Spleen (tissue), 11 donors: ENCODE measurements at regions not wholly inside any gene's neighbourhood (a gene's known extent, or its start where the extent isn't known, plus 50 kb on each side); places are given as distances from the start of the nearest gene placed in this dataset.
A peak's percentile ranks its signal among the peaks of the same experiment; 100 is the strongest.

Experiments used
- DNase-seq: peaks from one replicate; pipeline ENCODE4 v3.0.0-alpha.2; 2020
- H3K27ac ChIP-seq, 8 donors: fragments of 200-600 bp; sonication (generic) in 7 of 8; 1 replicate in 4 of 8; 2 replicates in 4 of 8; pipeline versions ENCODE4 v1.5.0 to v1.8.0; 2016 to 2021; ENCODE audit warnings: inconsistent platforms in 4 of 8, mild to moderate bottlenecking in 4 of 8, moderate library complexity in 1 of 8
- H3K27me3 ChIP-seq, 7 donors: fragments of 200-600 bp; sonication (generic) in 6 of 7; replicated peaks in 1 of 7; 1 replicate in 4 of 7; 2 replicates in 3 of 7; pipeline versions ENCODE4 v1.5.0 to v1.8.0; 2016 to 2021; ENCODE audit warnings: inconsistent platforms in 3 of 7, mild to moderate bottlenecking in 1 of 7
- H3K36me3 ChIP-seq, 6 donors: fragments of 200-600 bp; sonication (generic) in 5 of 6; 1 replicate in 4 of 6; 2 replicates in 2 of 6; pipeline versions ENCODE4 v1.5.0 to v1.8.0; 2016 to 2021; ENCODE audit warnings: inconsistent platforms in 2 of 6
- H3K4me1 ChIP-seq, 6 donors: fragments of 200-600 bp; sonication (generic) in 5 of 6; 1 replicate in 3 of 6; 2 replicates in 3 of 6; pipeline versions ENCODE4 v1.5.0 to v1.8.0; 2016 to 2021; ENCODE audit warnings: inconsistent platforms in 3 of 6
- H3K4me3 ChIP-seq, 8 donors: fragments of 200-600 bp; sonication (generic) in 7 of 8; 1 replicate in 4 of 8; 2 replicates in 4 of 8; pipeline versions ENCODE4 v1.5.0 to v1.8.0; 2016 to 2021; ENCODE audit warnings: inconsistent platforms in 4 of 8, mild to moderate bottlenecking in 4 of 8, moderate library complexity in 2 of 8
- H3K9me3 ChIP-seq, 8 donors: fragments of 200-600 bp; sonication (generic) in 7 of 8; 1 replicate in 4 of 8; 2 replicates in 4 of 8; pipeline versions ENCODE4 v1.5.0 to v1.8.0; 2016 to 2021; ENCODE audit warnings: inconsistent platforms in 4 of 8
- POLR2A ChIP-seq, 3 donors: fragments of 450-650 bp; IDR thresholded peaks; one replicate each; pipeline ENCODE4 v1.5.1; 2017; ENCODE audit warnings: antibody characterized with exemption in 3 of 3, mild to moderate bottlenecking in 1 of 3
- POLR2AphosphoS5 ChIP-seq, 3 donors: sonication (generic); formaldehyde crosslinking; IDR thresholded peaks; one replicate each; pipeline ENCODE4 v1.5.1; 2017; ENCODE audit warnings: antibody characterized with exemption in 3 of 3
- WGBS, 5 donors: extraction: QIAGEN DNeasy Blood & Tissue Kit in 3 of 5; methylation state at CpG; one replicate each; pipeline versions ENCODE4 v1.1.5 to v1.1.7; 2013 to 2018; 5-methylcytosine and 5-hydroxymethylcytosine counted together
- intact Hi-C: fragments of 100-400 bp; cut with DNase I; formaldehyde crosslinking; loops from one replicate; pipeline ENCODE4 v1.15.0; 2023; ENCODE audit warnings: low total_unique reads
- TF ChIP-seq, protein P1 (sequence below), 11 experiments: fragments of 200-600 bp in 7 of 11; fragments of 450-650 bp in 4 of 11; sonication (generic) in 4 of 11; IDR thresholded peaks in 8 of 11; conservative IDR thresholded peaks in 3 of 11; 1 replicate in 7 of 11; 2 replicates in 4 of 11; pipeline versions ENCODE4 v1.4.0 to v1.8.0; 2016 to 2021; ENCODE audit warnings: antibody characterized with exemption in 11 of 11, inconsistent platforms in 4 of 11, mild to moderate bottlenecking in 1 of 11
- donor health status: healthy with polysubstance abuse.
- donor health status: DM: no; HTN: no; CAD: no; lungs with moderate emphysema.
- donor health status: DM: no; HTN: no; CAD: no.
- donor health status: Bipolar disorder and iron deficiency.
- donor health status: healthy.
- donor health status: DM: no; HTN: no; CAD: no.
- donor health status: DM: yes; HTN: yes; CAD: no.

GRCh38 chr3:150184426-150185071 is 213.9 kb upstream of the PFN2 start:
- no peaks in the 10 kb centered on the region for H3K36me3 ChIP-seq
- DNase-seq, result no peak
- H3K27ac ChIP-seq, result peak overlapping the region in 3 of 8 donors; percentile 17 to 39 (median 26)
- H3K4me3 ChIP-seq, result peak overlapping the region in 2 of 8 donors; percentile 13 to 49
- 11 to 14% (median 12%) methylated on average over 8 of the region's 8 CpGs for WGBS, 5 donors
- intact Hi-C loops, result loop anchor here (10.0 kb wide), 1 partner anchor 220 kb away; no protein-coding TSS in a partner anchor
- peaks cover 2 to 14% (median 7%) of the 10 kb centered on the region in 6 donors for H3K4me1 ChIP-seq
- peaks cover 0 to 7% (median 0%) of the 10 kb centered on the region in 7 donors for H3K27me3 ChIP-seq
- TF ChIP-seq, protein P1, sequence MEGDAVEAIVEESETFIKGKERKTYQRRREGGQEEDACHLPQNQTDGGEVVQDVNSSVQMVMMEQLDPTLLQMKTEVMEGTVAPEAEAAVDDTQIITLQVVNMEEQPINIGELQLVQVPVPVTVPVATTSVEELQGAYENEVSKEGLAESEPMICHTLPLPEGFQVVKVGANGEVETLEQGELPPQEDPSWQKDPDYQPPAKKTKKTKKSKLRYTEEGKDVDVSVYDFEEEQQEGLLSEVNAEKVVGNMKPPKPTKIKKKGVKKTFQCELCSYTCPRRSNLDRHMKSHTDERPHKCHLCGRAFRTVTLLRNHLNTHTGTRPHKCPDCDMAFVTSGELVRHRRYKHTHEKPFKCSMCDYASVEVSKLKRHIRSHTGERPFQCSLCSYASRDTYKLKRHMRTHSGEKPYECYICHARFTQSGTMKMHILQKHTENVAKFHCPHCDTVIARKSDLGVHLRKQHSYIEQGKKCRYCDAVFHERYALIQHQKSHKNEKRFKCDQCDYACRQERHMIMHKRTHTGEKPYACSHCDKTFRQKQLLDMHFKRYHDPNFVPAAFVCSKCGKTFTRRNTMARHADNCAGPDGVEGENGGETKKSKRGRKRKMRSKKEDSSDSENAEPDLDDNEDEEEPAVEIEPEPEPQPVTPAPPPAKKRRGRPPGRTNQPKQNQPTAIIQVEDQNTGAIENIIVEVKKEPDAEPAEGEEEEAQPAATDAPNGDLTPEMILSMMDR (IDR thresholded peaks at IDR 0.05 in 8 of 11, conservative IDR thresholded peaks at IDR 0.05 in 3 of 11), result peak in 2 of 11 experiments; percentile 5 to 35
- no peak for TF ChIP-seq POLR2A (IDR thresholded peaks at IDR 0.05)
- H3K9me3 ChIP-seq, result peaks cover 0 to 14% (median 7%) of the 10 kb centered on the region in 8 donors

DNA sequence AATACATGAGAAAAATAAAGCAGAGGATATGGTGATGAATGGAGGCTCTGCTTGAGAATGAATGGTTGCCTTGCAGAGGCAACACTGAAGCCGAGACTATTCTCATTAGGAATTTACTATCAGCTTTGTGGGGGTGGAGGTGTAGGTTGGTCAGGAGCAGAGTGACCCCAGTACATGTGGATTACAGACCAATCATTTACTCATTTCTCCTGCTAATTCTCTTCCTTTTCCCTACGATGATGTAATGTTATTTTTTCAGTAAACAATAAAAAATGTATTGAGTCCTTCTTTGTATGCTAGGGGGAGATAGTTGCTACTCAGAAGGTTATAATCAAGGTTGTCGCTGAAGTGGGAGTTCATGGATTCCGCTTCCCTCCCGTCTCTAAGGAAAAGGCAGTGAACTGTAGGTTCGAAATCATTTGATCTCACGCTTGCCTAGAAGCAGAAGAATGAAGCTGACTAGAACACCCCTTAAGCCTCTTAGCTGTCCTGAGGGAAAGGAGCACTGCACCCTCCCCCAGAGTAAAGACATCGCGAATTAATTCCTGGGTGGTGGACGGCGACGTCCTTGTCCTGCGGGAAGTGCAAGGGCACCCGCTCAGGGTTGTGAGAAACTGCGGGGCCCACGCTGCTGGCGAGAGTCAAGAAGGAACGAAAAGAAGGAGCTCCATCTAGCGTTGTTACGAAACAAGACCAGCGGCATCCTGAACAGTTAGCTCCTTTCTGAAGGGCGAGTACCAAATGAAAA is 213.2 kb upstream of the PFN2 start:
- intact Hi-C loops, result loop anchor here (10.0 kb wide), 1 partner anchor 219 kb away; no protein-coding TSS in a partner anchor
- Histone ChIP-seq H3K27ac (peak overlapping the region in 3 of 8 donors; percentile 17 to 39 (median 26)), H3K4me3 (peak overlapping the region in 4 of 8 donors; percentile 13 to 49 (median 24)), H3K27me3 (peaks cover 0 to 7% (median 0%) of the 10 kb centered on the region in 7 donors), H3K4me1 (peaks cover 2 to 14% (median 7%) of the 10 kb centered on the region in 6 donors), H3K36me3 (no peaks in the 10 kb centered on the region), H3K9me3 (peaks cover 0 to 7% (median 2%) of the 10 kb centered on the region in 8 donors)
- WGBS, 5 donors, result 7 to 9% (median 7%) methylated on average over 22 of the region's 22 CpGs
- DNase-seq, result peak; percentile 80
- TF ChIP-seq POLR2AphosphoS5 (IDR thresholded peaks at IDR 0.05) (peak in 1 of 3 donors; percentile 32), POLR2A (IDR thresholded peaks at IDR 0.05) (no peak)
- TF ChIP-seq, protein P1 (IDR thresholded peaks at IDR 0.05 in 8 of 11, conservative IDR thresholded peaks at IDR 0.05 in 3 of 11), result peak in 9 of 11 experiments; percentile 28 to 66 (median 45)

DNA sequence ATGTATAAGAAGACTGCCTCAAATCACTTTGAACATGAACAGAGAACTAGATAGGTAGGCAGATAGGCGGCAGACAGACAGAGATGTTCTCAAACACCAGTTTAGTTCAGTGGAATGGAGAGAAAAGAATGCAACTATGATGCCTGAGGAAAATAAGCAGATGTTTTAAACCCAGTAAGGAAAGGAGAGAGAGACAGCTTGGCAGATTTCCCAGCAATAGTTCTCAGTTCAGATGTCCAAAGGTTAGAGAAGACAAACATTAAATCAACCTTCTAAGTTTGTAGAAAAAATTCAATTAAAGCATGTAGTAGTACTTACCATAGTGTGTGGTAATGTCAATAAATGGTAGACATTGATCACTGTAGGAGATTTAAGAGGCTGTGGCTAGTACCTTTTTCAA is 209.6 kb upstream of the PFN2 start:
- H3K9me3 ChIP-seq, result no peaks in the 10 kb centered on the region
- no peak overlapping the region for H3K27ac ChIP-seq
- 79 to 86% (median 80%) methylated on average over 1 of the region's 1 CpG for WGBS, 5 donors
- peaks cover 0 to 7% (median 0%) of the 10 kb centered on the region in 7 donors for H3K27me3 ChIP-seq
- intact Hi-C loops, result loop anchor here (10.0 kb wide), 1 partner anchor 216 kb away; no protein-coding TSS in a partner anchor
- TF ChIP-seq POLR2AphosphoS5 (IDR thresholded peaks at IDR 0.05), result no peak
- TF ChIP-seq, protein P1 (IDR thresholded peaks at IDR 0.05 in 8 of 11, conservative IDR thresholded peaks at IDR 0.05 in 3 of 11), result no peak
- TF ChIP-seq POLR2A (IDR thresholded peaks at IDR 0.05), result no peak
- no peak for DNase-seq
- H3K36me3 ChIP-seq, result no peaks in the 10 kb centered on the region
- peaks cover 2 to 14% (median 7%) of the 10 kb centered on the region in 6 donors for H3K4me1 ChIP-seq
- H3K4me3 ChIP-seq, result no peak overlapping the region

GRCh38 chr3:150179330-150179729 is 208.6 kb upstream of the PFN2 start:
- no peak for TF ChIP-seq POLR2A (IDR thresholded peaks at IDR 0.05)
- TF ChIP-seq POLR2AphosphoS5 (IDR thresholded peaks at IDR 0.05), result no peak
- TF ChIP-seq, protein P1 (IDR thresholded peaks at IDR 0.05 in 8 of 11, conservative IDR thresholded peaks at IDR 0.05 in 3 of 11), result no peak
- Histone ChIP-seq H3K36me3 (no peaks in the 10 kb centered on the region), H3K27me3 (peaks cover 0 to 7% (median 0%) of the 10 kb centered on the region in 7 donors), H3K27ac (no peak overlapping the region), H3K4me1 (peaks cover 2 to 9% (median 6%) of the 10 kb centered on the region in 6 donors), H3K4me3 (no peak overlapping the region), H3K9me3 (no peaks in the 10 kb centered on the region)
- intact Hi-C loops, result no loop called here
- no peak for DNase-seq
- WGBS, 5 donors, result 74 to 100% (median 91%) methylated on average over 1 of the region's 1 CpG
